ENCODE measurements at regions not wholly inside any gene's neighbourhood (a gene's known extent, or its start where the extent isn't known, plus 50 kb on each side); places are given as distances from the start of the nearest gene placed in this dataset.

GRCh38 chr2:204329016-204329415 is 216.3 kb upstream of the PARD3B start:
- no peak for DNase-seq
- Mint-ChIP-seq H3K27me3 (peaks cover 2 to 6% of the 10 kb centered on the region in 2 donors), H3K27ac (no peak overlapping the region), H3K9me3 (peaks cover 0 to 2% (median 0%) of the 10 kb centered on the region in 8 donors), H3K4me3 (no peak overlapping the region), H3K36me3 (no peaks in the 10 kb centered on the region), H3K4me1 (peaks cover 0 to 2% (median under 1%) of the 10 kb centered on the region in 4 donors)
- intact Hi-C loops (cut with micrococcal nuclease), result no loop called here
- H3K27me3 ChIP-seq (ENCODE audit: insufficient read depth, low read length), result no peaks in the 10 kb centered on the region
- POLR2A ChIA-PET (ENCODE audit: partially characterized antibody), result no interaction called here
- H3K36me3 ChIP-seq (ENCODE audit: insufficient read depth, low read length), result no peaks in the 10 kb centered on the region
- H3K9me3 ChIP-seq (ENCODE audit: control insufficient read depth in 1 of 2, low read length in 2 of 2), result no peaks in the 10 kb centered on the region
- no peaks in the 10 kb centered on the region for H3K4me1 ChIP-seq (ENCODE audit: insufficient read depth, low read length)
- H3K4me3 ChIP-seq (ENCODE audit: low read length in 2 of 2), result no peak overlapping the region
- H3K27ac ChIP-seq (ENCODE audit: low read depth, low read length), result no peak overlapping the region
- CTCF ChIA-PET (ENCODE audit: partially characterized antibody), result no interaction called here

GRCh38 chr2:204329532-204329931 is 215.7 kb upstream of the PARD3B start:
- Mint-ChIP-seq H3K27ac (no peak overlapping the region), H3K9me3 (peaks cover 0 to 2% (median 0%) of the 10 kb centered on the region in 8 donors), H3K27me3 (peaks cover 2 to 6% of the 10 kb centered on the region in 2 donors), H3K36me3 (no peaks in the 10 kb centered on the region), H3K4me3 (no peak overlapping the region), H3K4me1 (peaks cover 0 to 2% (median under 1%) of the 10 kb centered on the region in 4 donors)
- no peak for DNase-seq
- ChIA-PET CTCF (ENCODE audit: partially characterized antibody) (no interaction called here), POLR2A (ENCODE audit: partially characterized antibody) (no interaction called here)
- Histone ChIP-seq H3K4me3 (ENCODE audit: low read length in 2 of 2) (no peak overlapping the region), H3K27me3 (ENCODE audit: insufficient read depth, low read length) (no peaks in the 10 kb centered on the region), H3K9me3 (ENCODE audit: control insufficient read depth in 1 of 2, low read length in 2 of 2) (no peaks in the 10 kb centered on the region), H3K4me1 (ENCODE audit: insufficient read depth, low read length) (no peaks in the 10 kb centered on the region), H3K36me3 (ENCODE audit: insufficient read depth, low read length) (no peaks in the 10 kb centered on the region), H3K27ac (ENCODE audit: low read depth, low read length) (no peak overlapping the region)
- intact Hi-C loops (cut with micrococcal nuclease), result no loop called here

DNA sequence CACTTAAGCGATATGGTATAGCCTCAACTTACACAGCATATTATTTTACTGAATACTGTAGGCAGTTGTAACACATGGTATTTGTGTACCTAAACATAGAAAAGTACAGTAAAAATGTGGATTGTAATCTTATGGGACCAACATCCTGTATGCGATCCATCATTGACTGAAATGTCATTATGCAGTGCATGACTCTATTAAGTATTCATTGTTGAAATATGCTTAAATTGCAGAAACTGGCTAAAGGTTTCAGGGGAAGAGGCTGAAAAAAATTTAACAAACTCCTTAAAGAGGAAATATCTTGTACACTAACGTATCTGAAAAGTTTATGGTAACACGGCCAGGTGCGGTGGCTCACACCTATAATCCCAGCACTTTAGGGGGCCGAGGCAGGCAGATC is 214.1 kb upstream of the PARD3B start:
- H3K4me3 ChIP-seq (ENCODE audit: low read length in 2 of 2), result no peak overlapping the region
- H3K4me1 ChIP-seq (ENCODE audit: insufficient read depth, low read length), result no peaks in the 10 kb centered on the region
- no peaks in the 10 kb centered on the region for H3K9me3 ChIP-seq (ENCODE audit: control insufficient read depth in 1 of 2, low read length in 2 of 2)
- Mint-ChIP-seq H3K4me1 (no peaks in the 10 kb centered on the region), H3K9me3 (peaks cover 0 to 2% (median 0%) of the 10 kb centered on the region in 8 donors), H3K4me3 (no peak overlapping the region), H3K27ac (no peak overlapping the region), H3K36me3 (no peaks in the 10 kb centered on the region), H3K27me3 (peaks cover 12 to 14% of the 10 kb centered on the region in 2 donors)
- intact Hi-C loops (cut with micrococcal nuclease), result no loop called here
- DNase-seq, result no peak
- H3K27ac ChIP-seq (ENCODE audit: low read depth, low read length), result no peak overlapping the region
- no peaks in the 10 kb centered on the region for H3K36me3 ChIP-seq (ENCODE audit: insufficient read depth, low read length)
- ChIA-PET CTCF (ENCODE audit: partially characterized antibody) (interaction anchor here (1.0 kb wide), 1 partner anchor 12 kb away, joined by 3 read pairs; no protein-coding TSS in a partner anchor), POLR2A (ENCODE audit: partially characterized antibody) (no interaction called here)
- no peaks in the 10 kb centered on the region for H3K27me3 ChIP-seq (ENCODE audit: insufficient read depth, low read length)

GRCh38 chr2:204331988-204332387 is 213.3 kb upstream of the PARD3B start:
- CTCF ChIA-PET (ENCODE audit: partially characterized antibody), result no interaction called here
- Mint-ChIP-seq H3K36me3 (no peaks in the 10 kb centered on the region), H3K4me1 (no peaks in the 10 kb centered on the region), H3K27ac (no peak overlapping the region), H3K9me3 (peaks cover 0 to 2% (median 0%) of the 10 kb centered on the region in 8 donors), H3K4me3 (no peak overlapping the region), H3K27me3 (peaks cover 18 to 19% of the 10 kb centered on the region in 2 donors)
- Histone ChIP-seq H3K4me3 (ENCODE audit: low read length in 2 of 2) (no peak overlapping the region), H3K27me3 (ENCODE audit: insufficient read depth, low read length) (no peaks in the 10 kb centered on the region), H3K4me1 (ENCODE audit: insufficient read depth, low read length) (no peaks in the 10 kb centered on the region), H3K27ac (ENCODE audit: low read depth, low read length) (no peak overlapping the region), H3K9me3 (ENCODE audit: control insufficient read depth in 1 of 2, low read length in 2 of 2) (no peaks in the 10 kb centered on the region), H3K36me3 (ENCODE audit: insufficient read depth, low read length) (no peaks in the 10 kb centered on the region)
- DNase-seq, result no peak
- intact Hi-C loops (cut with micrococcal nuclease), result no loop called here
- POLR2A ChIA-PET (ENCODE audit: partially characterized antibody), result no interaction called here

- Histone ChIP-seq H3K4me3 (ENCODE audit: low read length in 2 of 2) (no peak overlapping the region), H3K27me3 (ENCODE audit: insufficient read depth, low read length) (no peaks in the 10 kb centered on the region), H3K9me3 (ENCODE audit: control insufficient read depth in 1 of 2, low read length in 2 of 2) (no peaks in the 10 kb centered on the region), H3K27ac (ENCODE audit: low read depth, low read length) (no peak overlapping the region), H3K4me1 (ENCODE audit: insufficient read depth, low read length) (no peaks in the 10 kb centered on the region), H3K36me3 (ENCODE audit: insufficient read depth, low read length) (no peaks in the 10 kb centered on the region)
- H3K27ac Mint-ChIP-seq, result no peak overlapping the region
- DNase-seq, result no peak
- peaks cover 0 to 2% (median 0%) of the 10 kb centered on the region in 8 donors for H3K9me3 Mint-ChIP-seq
- no peaks in the 10 kb centered on the region for H3K36me3 Mint-ChIP-seq
- H3K27me3 Mint-ChIP-seq, result peaks cover 21 to 22% of the 10 kb centered on the region in 2 donors
- H3K4me3 Mint-ChIP-seq, result no peak overlapping the region
- ChIA-PET POLR2A (ENCODE audit: partially characterized antibody) (no interaction called here), CTCF (ENCODE audit: partially characterized antibody) (interaction anchor here (1.4 kb wide), 1 partner anchor 8 kb away, joined by 4 read pairs; no protein-coding TSS in a partner anchor)
- intact Hi-C loops (cut with micrococcal nuclease), result no loop called here
- no peaks in the 10 kb centered on the region for H3K4me1 Mint-ChIP-seq
These were observed 212.6 kb upstream of the PARD3B start for GRCh38 chr2:204332706-204333105.

DNA sequence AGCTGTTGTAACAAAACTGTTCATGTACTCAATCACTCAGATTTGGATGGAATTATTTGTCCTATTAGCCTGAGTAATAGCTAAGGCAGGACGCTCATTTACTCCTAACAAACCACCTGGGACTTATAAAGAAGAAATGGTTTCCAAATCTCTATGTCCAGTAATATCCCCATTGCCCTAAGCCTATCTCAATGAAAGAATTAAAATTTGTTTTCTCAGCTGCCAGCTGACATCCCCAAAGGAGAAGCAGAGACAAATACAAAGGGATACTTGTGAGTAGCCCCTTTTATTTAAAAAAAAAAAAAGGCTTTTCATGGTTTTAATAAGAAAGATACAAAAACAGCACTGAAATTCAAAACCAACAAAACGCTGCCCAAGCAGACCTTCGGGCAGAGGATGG is 211.4 kb upstream of the PARD3B start:
- H3K4me1 Mint-ChIP-seq, result no peaks in the 10 kb centered on the region
- ChIA-PET POLR2A (ENCODE audit: partially characterized antibody) (no interaction called here), CTCF (ENCODE audit: partially characterized antibody) (interaction anchor here (1.1 to 1.4 kb wide), 2 partner anchors 1342 to 1344 kb away, joined by 3 read pairs; no protein-coding TSS in a partner anchor)
- peaks cover 26 to 28% of the 10 kb centered on the region in 2 donors for H3K27me3 Mint-ChIP-seq
- no peaks in the 10 kb centered on the region for H3K9me3 ChIP-seq (ENCODE audit: control insufficient read depth in 1 of 2, low read length in 2 of 2)
- no peaks in the 10 kb centered on the region for H3K4me1 ChIP-seq (ENCODE audit: insufficient read depth, low read length)
- no peaks in the 10 kb centered on the region for H3K36me3 ChIP-seq (ENCODE audit: insufficient read depth, low read length)
- no peak overlapping the region for H3K27ac ChIP-seq (ENCODE audit: low read depth, low read length)
- H3K4me3 ChIP-seq (ENCODE audit: low read length in 2 of 2), result no peak overlapping the region
- intact Hi-C loops (cut with micrococcal nuclease), result no loop called here
- no peak for DNase-seq
- no peaks in the 10 kb centered on the region for H3K36me3 Mint-ChIP-seq
- peaks cover 0 to 2% (median 0%) of the 10 kb centered on the region in 8 donors for H3K9me3 Mint-ChIP-seq
- no peak overlapping the region for H3K4me3 Mint-ChIP-seq
- H3K27ac Mint-ChIP-seq, result no peak overlapping the region
- no peaks in the 10 kb centered on the region for H3K27me3 ChIP-seq (ENCODE audit: insufficient read depth, low read length)

DNA sequence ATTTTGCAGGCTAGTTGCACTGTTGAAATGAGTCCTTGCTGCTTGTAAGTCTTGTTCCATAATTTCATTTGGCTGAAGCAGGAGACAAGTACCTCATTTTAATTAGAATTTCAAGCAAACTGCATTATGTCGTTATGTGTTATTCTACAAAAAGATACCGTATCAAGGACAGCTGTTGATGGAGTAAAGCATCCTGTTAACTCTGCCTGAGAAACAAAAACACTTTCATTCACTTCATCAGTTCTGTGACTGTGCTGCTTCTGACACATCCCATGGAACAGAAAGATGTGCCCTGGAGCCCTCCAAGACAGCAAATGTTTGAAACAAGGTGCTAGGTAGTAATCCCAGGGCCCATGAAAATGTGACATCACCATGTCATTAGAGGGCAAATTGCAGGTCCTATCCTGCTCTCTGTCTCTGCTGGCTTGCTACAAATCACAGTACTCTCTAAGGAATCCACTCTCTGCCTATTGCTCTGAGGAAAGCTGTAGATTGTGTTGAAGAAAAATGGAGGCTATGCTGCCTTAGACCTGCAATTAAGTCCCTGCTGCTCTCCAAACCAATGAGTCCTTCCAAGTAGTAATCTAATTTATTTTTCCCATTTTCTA is 209.7 kb upstream of the PARD3B start:
- Histone ChIP-seq H3K4me3 (ENCODE audit: low read length in 2 of 2) (no peak overlapping the region), H3K36me3 (ENCODE audit: insufficient read depth, low read length) (no peaks in the 10 kb centered on the region), H3K27ac (ENCODE audit: low read depth, low read length) (no peak overlapping the region), H3K27me3 (ENCODE audit: insufficient read depth, low read length) (no peaks in the 10 kb centered on the region), H3K9me3 (ENCODE audit: control insufficient read depth in 1 of 2, low read length in 2 of 2) (no peaks in the 10 kb centered on the region), H3K4me1 (ENCODE audit: insufficient read depth, low read length) (no peaks in the 10 kb centered on the region)
- peaks cover 33 to 36% of the 10 kb centered on the region in 2 donors for H3K27me3 Mint-ChIP-seq
- no peak for DNase-seq
- H3K36me3 Mint-ChIP-seq, result no peaks in the 10 kb centered on the region
- no peak overlapping the region for H3K4me3 Mint-ChIP-seq
- no peaks in the 10 kb centered on the region for H3K9me3 Mint-ChIP-seq
- intact Hi-C loops (cut with micrococcal nuclease), result no loop called here
- CTCF ChIA-PET (ENCODE audit: partially characterized antibody), result no interaction called here
- POLR2A ChIA-PET (ENCODE audit: partially characterized antibody), result no interaction called here
- H3K27ac Mint-ChIP-seq, result no peak overlapping the region
- H3K4me1 Mint-ChIP-seq, result peaks cover 0 to 4% (median under 1%) of the 10 kb centered on the region in 4 donors

All from CD4-positive, alpha-beta memory T cell (primary cell).